ENCODE measurements at regions not wholly inside any gene's neighbourhood (a gene's known extent, or its start where the extent isn't known, plus 50 kb on each side); places are given as distances from the start of the nearest gene placed in this dataset.
"Not testable (repeated sequence)": the region's sequence is repeated elsewhere in the genome, so short reads cannot be mapped to it uniquely, and the experiment has no call there.

DNA sequence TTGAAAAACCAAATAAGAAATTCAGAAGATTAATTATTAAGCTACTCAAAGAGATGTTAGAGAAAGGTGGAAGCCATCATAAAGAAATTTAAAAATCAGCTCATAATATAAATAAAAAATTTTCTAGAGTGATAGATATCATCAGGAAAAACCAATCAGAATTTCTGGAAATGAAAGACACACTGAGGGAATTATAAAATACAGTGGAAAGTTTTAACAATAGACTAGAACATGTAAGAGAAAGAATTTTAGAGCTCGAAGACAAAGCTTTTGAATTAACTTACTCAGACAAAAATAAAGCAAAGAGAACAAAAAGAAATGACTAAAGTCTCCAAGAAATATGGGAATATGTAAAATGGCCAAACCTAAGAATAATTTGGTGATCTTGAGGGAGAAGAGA, 1926.9 kb upstream of the RAG2 start:
- Histone ChIP-seq H3K4me3 (ENCODE audit: low read depth, low read length, poor library complexity, severe bottlenecking) (no peak overlapping the region), H3K9me2 (ENCODE audit: insufficient read depth, low read length) (no peaks in the 10 kb centered on the region), H3K79me2 (ENCODE audit: insufficient read depth, low read depth, low read length) (no peaks in the 10 kb centered on the region), H3K27ac (ENCODE audit: low read depth, low read length, poor library complexity, severe bottlenecking) (no peak overlapping the region), H4K20me1 (ENCODE audit: insufficient read depth, low read length) (no peaks in the 10 kb centered on the region), H3K4me1 (ENCODE audit: insufficient read depth, low read length, poor library complexity, severe bottlenecking) (no peaks in the 10 kb centered on the region), H2AFZ (ENCODE audit: low read length) (no peak overlapping the region), H3K9me3 (ENCODE audit: low read length) (no peaks in the 10 kb centered on the region), H3K4me2 (ENCODE audit: low read length) (no peak overlapping the region), H3K36me3 (ENCODE audit: insufficient read depth, low read length) (no peaks in the 10 kb centered on the region)
- BruUV-seq (replicated peaks) = no TSS peak
- POLR2A ChIA-PET = interaction anchor here (0.7 to 0.9 kb wide), 2 partner anchors 10 to 213 kb away, joined by 3 read pairs; no protein-coding TSS in a partner anchor
- intact Hi-C loops (cut with micrococcal nuclease; ENCODE audit: unreplicated experiment) = no loop called here
- TF ChIP-seq, protein P1, sequence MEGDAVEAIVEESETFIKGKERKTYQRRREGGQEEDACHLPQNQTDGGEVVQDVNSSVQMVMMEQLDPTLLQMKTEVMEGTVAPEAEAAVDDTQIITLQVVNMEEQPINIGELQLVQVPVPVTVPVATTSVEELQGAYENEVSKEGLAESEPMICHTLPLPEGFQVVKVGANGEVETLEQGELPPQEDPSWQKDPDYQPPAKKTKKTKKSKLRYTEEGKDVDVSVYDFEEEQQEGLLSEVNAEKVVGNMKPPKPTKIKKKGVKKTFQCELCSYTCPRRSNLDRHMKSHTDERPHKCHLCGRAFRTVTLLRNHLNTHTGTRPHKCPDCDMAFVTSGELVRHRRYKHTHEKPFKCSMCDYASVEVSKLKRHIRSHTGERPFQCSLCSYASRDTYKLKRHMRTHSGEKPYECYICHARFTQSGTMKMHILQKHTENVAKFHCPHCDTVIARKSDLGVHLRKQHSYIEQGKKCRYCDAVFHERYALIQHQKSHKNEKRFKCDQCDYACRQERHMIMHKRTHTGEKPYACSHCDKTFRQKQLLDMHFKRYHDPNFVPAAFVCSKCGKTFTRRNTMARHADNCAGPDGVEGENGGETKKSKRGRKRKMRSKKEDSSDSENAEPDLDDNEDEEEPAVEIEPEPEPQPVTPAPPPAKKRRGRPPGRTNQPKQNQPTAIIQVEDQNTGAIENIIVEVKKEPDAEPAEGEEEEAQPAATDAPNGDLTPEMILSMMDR (conservative IDR thresholded peaks at IDR 0.05; ENCODE audit: low read length) = no peak
- TF ChIP-seq EZH2phosphoT487 (IDR thresholded peaks at IDR 0.05; ENCODE audit: borderline replicate concordance, low read depth, low read length) = no peak
- CTCF ChIA-PET (ENCODE audit: unreplicated experiment) = no interaction called here
- no peak for DNase-seq (ENCODE audit: low spot score)

DNA sequence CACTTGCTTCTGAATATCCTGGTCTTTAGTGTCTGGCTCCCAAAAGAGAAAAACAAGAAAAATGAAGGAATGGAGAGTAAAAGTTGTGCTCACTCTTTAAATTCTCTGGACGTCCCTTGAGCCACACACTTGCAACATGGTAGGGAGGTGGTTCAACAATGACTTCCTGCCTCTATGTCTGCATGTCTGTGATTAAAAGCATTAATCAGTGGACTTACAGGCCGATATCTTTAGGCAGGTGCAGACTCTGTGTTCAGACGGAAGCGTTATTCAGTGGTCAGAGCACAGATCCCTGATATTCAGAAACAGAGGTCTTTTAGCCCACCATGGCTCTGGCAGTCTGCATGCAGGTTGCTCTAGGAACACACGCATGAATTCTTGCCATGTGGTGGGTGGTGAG, 1920.0 kb upstream of the RAG2 start:
- no peaks in the 10 kb centered on the region for H4K20me1 ChIP-seq (ENCODE audit: insufficient read depth, low read length)
- no peak overlapping the region for H2AFZ ChIP-seq (ENCODE audit: low read length)
- H3K4me2 ChIP-seq (ENCODE audit: low read length) = no peak overlapping the region
- no peak overlapping the region for H3K27ac ChIP-seq (ENCODE audit: low read depth, low read length, poor library complexity, severe bottlenecking)
- BruUV-seq (replicated peaks) = no TSS peak
- no peaks in the 10 kb centered on the region for H3K4me1 ChIP-seq (ENCODE audit: insufficient read depth, low read length, poor library complexity, severe bottlenecking)
- H3K9me2 ChIP-seq (ENCODE audit: insufficient read depth, low read length) = no peaks in the 10 kb centered on the region
- CTCF ChIA-PET (ENCODE audit: unreplicated experiment) = no interaction called here
- H3K79me2 ChIP-seq (ENCODE audit: insufficient read depth, low read depth, low read length) = no peaks in the 10 kb centered on the region
- no peaks in the 10 kb centered on the region for H3K36me3 ChIP-seq (ENCODE audit: insufficient read depth, low read length)
- DNase-seq (ENCODE audit: low spot score) = no peak
- intact Hi-C loops (cut with micrococcal nuclease; ENCODE audit: unreplicated experiment) = no loop called here
- POLR2A ChIA-PET = no interaction called here
- H3K9me3 ChIP-seq (ENCODE audit: low read length) = no peaks in the 10 kb centered on the region
- TF ChIP-seq, protein P1 (conservative IDR thresholded peaks at IDR 0.05; ENCODE audit: low read length) = no peak
- TF ChIP-seq EZH2phosphoT487 (IDR thresholded peaks at IDR 0.05; ENCODE audit: borderline replicate concordance, low read depth, low read length) = no peak
- H3K4me3 ChIP-seq (ENCODE audit: low read depth, low read length, poor library complexity, severe bottlenecking) = no peak overlapping the region

DNA sequence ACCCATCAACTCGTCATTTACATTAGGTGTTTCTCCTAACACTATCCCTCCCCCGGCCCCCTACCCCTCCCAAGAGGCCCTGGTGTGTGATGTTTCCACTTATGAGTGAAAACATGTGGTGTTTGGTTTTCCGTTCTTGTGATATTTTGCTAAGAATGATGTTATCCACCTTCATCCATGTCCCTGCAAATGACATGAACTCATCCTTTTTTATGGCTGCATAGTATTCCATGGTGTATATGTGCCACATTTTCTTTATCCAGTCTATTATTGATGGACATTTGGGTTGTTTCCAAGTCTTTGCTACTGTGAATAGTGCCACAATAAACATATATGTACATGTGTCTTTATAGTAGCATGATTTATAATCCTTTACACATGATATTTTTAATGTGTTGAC, 1914.8 kb upstream of the RAG2 start:
- H3K79me2 ChIP-seq (ENCODE audit: insufficient read depth, low read depth, low read length); intact Hi-C loops (cut with micrococcal nuclease; ENCODE audit: unreplicated experiment); POLR2A ChIA-PET; H3K4me2 ChIP-seq (ENCODE audit: low read length); H2AFZ ChIP-seq (ENCODE audit: low read length); CTCF ChIA-PET (ENCODE audit: unreplicated experiment); H3K4me3 ChIP-seq (ENCODE audit: low read depth, low read length, poor library complexity, severe bottlenecking); H3K9me2 ChIP-seq (ENCODE audit: insufficient read depth, low read length); H4K20me1 ChIP-seq (ENCODE audit: insufficient read depth, low read length); DNase-seq (ENCODE audit: low spot score); H3K36me3 ChIP-seq (ENCODE audit: insufficient read depth, low read length); H3K4me1 ChIP-seq (ENCODE audit: insufficient read depth, low read length, poor library complexity, severe bottlenecking); H3K27ac ChIP-seq (ENCODE audit: low read depth, low read length, poor library complexity, severe bottlenecking); BruUV-seq (replicated peaks); H3K9me3 ChIP-seq (ENCODE audit: low read length): not testable (repeated sequence)

Measured in OCI-LY7 (cell line).